ENCODE measurements at regions not wholly inside any gene's neighbourhood (a gene's known extent, or its start where the extent isn't known, plus 50 kb on each side); places are given as distances from the start of the nearest gene placed in this dataset.

- no peaks in the 10 kb centered on the region for H3K36me3 ChIP-seq
- no peak overlapping the region for H3K27ac ChIP-seq
- no peak for DNase-seq
- TF ChIP-seq, protein P1, sequence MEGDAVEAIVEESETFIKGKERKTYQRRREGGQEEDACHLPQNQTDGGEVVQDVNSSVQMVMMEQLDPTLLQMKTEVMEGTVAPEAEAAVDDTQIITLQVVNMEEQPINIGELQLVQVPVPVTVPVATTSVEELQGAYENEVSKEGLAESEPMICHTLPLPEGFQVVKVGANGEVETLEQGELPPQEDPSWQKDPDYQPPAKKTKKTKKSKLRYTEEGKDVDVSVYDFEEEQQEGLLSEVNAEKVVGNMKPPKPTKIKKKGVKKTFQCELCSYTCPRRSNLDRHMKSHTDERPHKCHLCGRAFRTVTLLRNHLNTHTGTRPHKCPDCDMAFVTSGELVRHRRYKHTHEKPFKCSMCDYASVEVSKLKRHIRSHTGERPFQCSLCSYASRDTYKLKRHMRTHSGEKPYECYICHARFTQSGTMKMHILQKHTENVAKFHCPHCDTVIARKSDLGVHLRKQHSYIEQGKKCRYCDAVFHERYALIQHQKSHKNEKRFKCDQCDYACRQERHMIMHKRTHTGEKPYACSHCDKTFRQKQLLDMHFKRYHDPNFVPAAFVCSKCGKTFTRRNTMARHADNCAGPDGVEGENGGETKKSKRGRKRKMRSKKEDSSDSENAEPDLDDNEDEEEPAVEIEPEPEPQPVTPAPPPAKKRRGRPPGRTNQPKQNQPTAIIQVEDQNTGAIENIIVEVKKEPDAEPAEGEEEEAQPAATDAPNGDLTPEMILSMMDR (IDR thresholded peaks at IDR 0.05): no peak
- no peaks in the 10 kb centered on the region for H3K4me1 ChIP-seq
- H3K9ac ChIP-seq (ENCODE audit: low read depth in 2 of 2, low read length in 2 of 2): no peak overlapping the region
- H3K9me3 ChIP-seq: no peaks in the 10 kb centered on the region
- no peaks in the 10 kb centered on the region for H3K27me3 ChIP-seq
- intact Hi-C loops (cut with DNase I): no loop called here
- H3K4me3 ChIP-seq: no peak overlapping the region
Measured at GRCh38 chr12:42923156-42923555, 333.6 kb upstream of the PRICKLE1 start.

GRCh38 chr12:42922505-42922850 lies 332.9 kb upstream of the PRICKLE1 start:
- TF ChIP-seq, protein P1 (IDR thresholded peaks at IDR 0.05): no peak
- no peaks in the 10 kb centered on the region for H3K4me1 ChIP-seq
- no peak overlapping the region for H3K27ac ChIP-seq
- no peak overlapping the region for H3K9ac ChIP-seq (ENCODE audit: low read depth in 2 of 2, low read length in 2 of 2)
- H3K27me3 ChIP-seq: no peaks in the 10 kb centered on the region
- no peaks in the 10 kb centered on the region for H3K9me3 ChIP-seq
- no peak for DNase-seq
- intact Hi-C loops (cut with DNase I): no loop called here
- no peaks in the 10 kb centered on the region for H3K36me3 ChIP-seq
- H3K4me3 ChIP-seq: no peak overlapping the region

GRCh38 chr12:42921741-42922504 lies 332.4 kb upstream of the PRICKLE1 start:
- H3K4me3 ChIP-seq: no peak overlapping the region
- TF ChIP-seq, protein P1 (IDR thresholded peaks at IDR 0.05): no peak
- no peak overlapping the region for H3K27ac ChIP-seq
- intact Hi-C loops (cut with DNase I): no loop called here
- no peaks in the 10 kb centered on the region for H3K36me3 ChIP-seq
- H3K4me1 ChIP-seq: no peaks in the 10 kb centered on the region
- no peak for DNase-seq
- H3K27me3 ChIP-seq: no peaks in the 10 kb centered on the region
- H3K9me3 ChIP-seq: no peaks in the 10 kb centered on the region
- no peak overlapping the region for H3K9ac ChIP-seq (ENCODE audit: low read depth in 2 of 2, low read length in 2 of 2)

GRCh38 chr12:42919691-42920090 lies 330.1 kb upstream of the PRICKLE1 start:
- Histone ChIP-seq H3K4me3 (no peak overlapping the region), H3K27ac (no peak overlapping the region), H3K36me3 (no peaks in the 10 kb centered on the region), H3K27me3 (no peaks in the 10 kb centered on the region), H3K4me1 (no peaks in the 10 kb centered on the region), H3K9ac (ENCODE audit: low read depth in 2 of 2, low read length in 2 of 2) (no peak overlapping the region), H3K9me3 (no peaks in the 10 kb centered on the region)
- TF ChIP-seq, protein P1 (IDR thresholded peaks at IDR 0.05): no peak
- intact Hi-C loops (cut with DNase I): no loop called here
- DNase-seq: no peak

GRCh38 chr12:42918443-42918842 lies 328.9 kb upstream of the PRICKLE1 start:
- no peaks in the 10 kb centered on the region for H3K27me3 ChIP-seq
- H3K9ac ChIP-seq (ENCODE audit: low read depth in 2 of 2, low read length in 2 of 2): no peak overlapping the region
- DNase-seq: no peak
- TF ChIP-seq, protein P1 (IDR thresholded peaks at IDR 0.05): no peak
- no peaks in the 10 kb centered on the region for H3K36me3 ChIP-seq
- no peaks in the 10 kb centered on the region for H3K4me1 ChIP-seq
- intact Hi-C loops (cut with DNase I): no loop called here
- H3K9me3 ChIP-seq: no peaks in the 10 kb centered on the region
- no peak overlapping the region for H3K27ac ChIP-seq
- H3K4me3 ChIP-seq: no peak overlapping the region
